Uterus (tissue), 3 donors: ENCODE measurements at regions not wholly inside any gene's neighbourhood (a gene's known extent, or its start where the extent isn't known, plus 50 kb on each side); places are given as distances from the start of the nearest gene placed in this dataset.
"Not testable (repeated sequence)": the region's sequence is repeated elsewhere in the genome, so short reads cannot be mapped to it uniquely, and the experiment has no call there.

Experiments
- DNase-seq, 2 donors: peaks; one replicate each; pipeline ENCODE4 v3.0.0-alpha.2; 2019 to 2020
- H3K27ac ChIP-seq, 2 donors: fragments of 200-600 bp; sonication (generic); 1 replicate in 1 of 2; 2 replicates in 1 of 2; pipeline ENCODE4 v1.5.1; 2016 to 2018
- H3K27me3 ChIP-seq, 2 donors: fragments of 200-600 bp; sonication (generic); one replicate each; pipeline ENCODE4 v1.5.1; 2018 to 2019; ENCODE audit warnings: control low read depth in 1 of 2
- H3K36me3 ChIP-seq, 2 donors: fragments of 200-600 bp; sonication (generic); one replicate each; pipeline ENCODE4 v1.5.1; 2019; ENCODE audit warnings: control low read depth in 1 of 2
- H3K4me1 ChIP-seq, 2 donors: fragments of 200-600 bp; sonication (generic); one replicate each; pipeline ENCODE4 v1.5.1; 2018 to 2019; ENCODE audit warnings: control low read depth in 1 of 2
- H3K4me3 ChIP-seq, 2 donors: fragments of 200-600 bp; sonication (generic); 1 replicate in 1 of 2; 2 replicates in 1 of 2; pipeline ENCODE4 v1.5.1; 2018 to 2019; ENCODE audit warnings: mild to moderate bottlenecking in 1 of 2
- H3K9me3 ChIP-seq, 2 donors: fragments of 200-600 bp; sonication (generic); one replicate each; pipeline ENCODE4 v1.5.1; 2019; ENCODE audit warnings: control low read depth in 1 of 2
- POLR2A ChIP-seq, 2 donors: fragments of 450-650 bp; IDR thresholded peaks; one replicate each; pipeline ENCODE4 v1.6.1; 2016; ENCODE audit warnings: antibody characterized with exemption in 2 of 2, mild to moderate bottlenecking in 1 of 2, moderate library complexity in 1 of 2
- intact Hi-C: fragments of 100-400 bp; cut with DNase I; formaldehyde crosslinking; loops from one replicate; pipeline ENCODE4 v1.15.1; 2023; ENCODE audit warnings: low total_unique reads
- TF ChIP-seq, protein P1 (sequence below), 4 experiments: fragments of 200-600 bp in 2 of 4; fragments of 450-650 bp in 2 of 4; sonication (generic) in 2 of 4; IDR thresholded peaks; one replicate each; pipeline ENCODE4 v1.5.1; 2016 to 2019; ENCODE audit warnings: antibody characterized with exemption in 4 of 4, mild to moderate bottlenecking in 2 of 4, moderate library complexity in 1 of 4
- donor health status: DM: yes; HTN: yes; CAD: no.

DNA sequence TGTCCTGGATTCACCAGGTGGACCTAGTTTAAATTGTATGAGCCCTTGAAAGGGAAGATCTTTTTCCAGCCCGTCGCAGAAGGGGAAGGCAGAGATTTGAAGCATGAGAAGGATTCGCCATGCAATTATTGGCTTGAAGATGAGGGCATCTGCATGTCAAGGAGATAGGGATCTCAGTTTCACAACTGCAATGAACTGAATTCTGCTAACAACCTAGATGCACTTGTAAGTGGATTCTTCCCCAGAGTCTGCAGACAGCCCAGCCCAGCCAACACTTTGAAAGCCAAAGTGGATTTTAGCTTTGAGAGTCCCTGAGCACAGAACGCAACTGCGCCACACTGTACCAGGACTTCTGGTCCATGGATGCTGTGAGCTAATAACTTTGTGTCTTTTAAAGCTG, 286.0 kb downstream of the TSN start:
- Histone ChIP-seq H3K9me3 (no peaks in the 10 kb centered on the region), H3K36me3 (no peaks in the 10 kb centered on the region), H3K27ac (no peak overlapping the region), H3K4me1 (no peaks in the 10 kb centered on the region), H3K27me3 (no peaks in the 10 kb centered on the region), H3K4me3 (no peak overlapping the region)
- no peak for TF ChIP-seq POLR2A (IDR thresholded peaks at IDR 0.05)
- TF ChIP-seq, protein P1, sequence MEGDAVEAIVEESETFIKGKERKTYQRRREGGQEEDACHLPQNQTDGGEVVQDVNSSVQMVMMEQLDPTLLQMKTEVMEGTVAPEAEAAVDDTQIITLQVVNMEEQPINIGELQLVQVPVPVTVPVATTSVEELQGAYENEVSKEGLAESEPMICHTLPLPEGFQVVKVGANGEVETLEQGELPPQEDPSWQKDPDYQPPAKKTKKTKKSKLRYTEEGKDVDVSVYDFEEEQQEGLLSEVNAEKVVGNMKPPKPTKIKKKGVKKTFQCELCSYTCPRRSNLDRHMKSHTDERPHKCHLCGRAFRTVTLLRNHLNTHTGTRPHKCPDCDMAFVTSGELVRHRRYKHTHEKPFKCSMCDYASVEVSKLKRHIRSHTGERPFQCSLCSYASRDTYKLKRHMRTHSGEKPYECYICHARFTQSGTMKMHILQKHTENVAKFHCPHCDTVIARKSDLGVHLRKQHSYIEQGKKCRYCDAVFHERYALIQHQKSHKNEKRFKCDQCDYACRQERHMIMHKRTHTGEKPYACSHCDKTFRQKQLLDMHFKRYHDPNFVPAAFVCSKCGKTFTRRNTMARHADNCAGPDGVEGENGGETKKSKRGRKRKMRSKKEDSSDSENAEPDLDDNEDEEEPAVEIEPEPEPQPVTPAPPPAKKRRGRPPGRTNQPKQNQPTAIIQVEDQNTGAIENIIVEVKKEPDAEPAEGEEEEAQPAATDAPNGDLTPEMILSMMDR (IDR thresholded peaks at IDR 0.05): no peak
- intact Hi-C loops: no loop called here
- no peak for DNase-seq

DNA sequence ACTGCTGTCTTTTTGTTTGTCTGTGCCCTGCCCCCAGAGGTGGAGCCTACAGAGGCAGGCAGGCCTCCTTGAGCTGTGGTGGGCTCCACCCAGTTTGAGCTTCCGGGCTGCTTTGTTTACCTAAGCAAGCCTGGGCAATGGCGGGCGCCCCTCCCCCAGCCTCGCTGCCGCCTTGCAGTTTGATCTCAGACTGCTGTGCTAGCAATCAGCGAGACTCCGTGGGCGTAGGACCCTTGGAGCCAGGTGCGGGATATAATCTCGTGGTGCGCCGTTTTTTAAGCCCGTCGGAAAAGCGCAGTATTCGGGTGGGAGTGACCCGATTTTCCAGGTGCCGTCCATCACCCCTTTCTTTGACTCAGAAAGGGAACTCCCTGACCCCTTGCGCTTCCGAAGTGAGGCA, 296.2 kb downstream of the TSN start:
- H3K27ac ChIP-seq, H3K9me3 ChIP-seq, intact Hi-C loops, H3K4me1 ChIP-seq, H3K4me3 ChIP-seq, H3K27me3 ChIP-seq, H3K36me3 ChIP-seq, DNase-seq: not testable (repeated sequence)

DNA sequence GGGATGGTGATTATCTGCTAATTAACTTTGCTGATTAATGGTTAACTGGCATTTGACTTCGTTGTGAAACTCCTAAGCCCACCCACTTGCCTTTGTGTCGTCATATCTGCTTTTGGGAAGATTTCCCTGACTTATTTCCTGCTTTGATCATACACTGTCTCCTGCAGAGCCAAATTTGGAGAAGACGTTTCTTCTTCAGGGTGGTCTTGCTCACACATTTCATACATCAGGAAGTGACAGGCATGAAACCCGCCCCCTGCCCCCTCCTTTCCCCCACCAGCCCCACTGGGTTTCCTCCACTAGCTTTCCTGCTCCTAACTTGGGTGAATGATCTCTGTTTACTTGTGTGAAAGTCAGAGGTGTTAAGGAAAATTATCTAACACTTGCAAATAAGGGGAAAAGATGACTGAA, 300.1 kb downstream of the TSN start:
- TF ChIP-seq, protein P1 (IDR thresholded peaks at IDR 0.05): no peak
- no peak for TF ChIP-seq POLR2A (IDR thresholded peaks at IDR 0.05)
- H3K27me3 ChIP-seq: no peaks in the 10 kb centered on the region
- no peaks in the 10 kb centered on the region for H3K9me3 ChIP-seq
- no peak overlapping the region for H3K27ac ChIP-seq
- DNase-seq: no peak
- no peak overlapping the region for H3K4me3 ChIP-seq
- H3K4me1 ChIP-seq: no peaks in the 10 kb centered on the region
- H3K36me3 ChIP-seq: no peaks in the 10 kb centered on the region
- intact Hi-C loops: no loop called here

DNA sequence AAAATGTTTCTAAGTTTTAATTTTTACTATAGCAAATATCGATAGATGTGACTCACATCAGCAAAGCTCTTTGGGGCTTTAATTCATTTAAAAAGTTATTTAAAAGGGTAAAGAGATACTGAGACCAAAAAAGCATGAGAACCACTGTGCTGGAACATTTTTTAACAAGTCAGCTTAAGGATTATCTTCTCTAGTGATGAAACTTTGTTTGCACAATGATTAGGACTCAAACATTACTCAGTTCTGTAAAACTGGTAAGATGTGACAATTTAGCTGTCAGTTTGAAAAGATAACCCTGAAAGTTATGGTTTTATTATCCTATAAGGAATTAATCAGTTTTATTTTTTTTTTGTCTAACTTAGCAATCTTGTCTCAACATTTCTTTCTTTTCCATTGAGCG, 301.4 kb downstream of the TSN start:
- no peak for TF ChIP-seq POLR2A (IDR thresholded peaks at IDR 0.05)
- TF ChIP-seq, protein P1 (IDR thresholded peaks at IDR 0.05): no peak
- no peaks in the 10 kb centered on the region for H3K36me3 ChIP-seq

DNA sequence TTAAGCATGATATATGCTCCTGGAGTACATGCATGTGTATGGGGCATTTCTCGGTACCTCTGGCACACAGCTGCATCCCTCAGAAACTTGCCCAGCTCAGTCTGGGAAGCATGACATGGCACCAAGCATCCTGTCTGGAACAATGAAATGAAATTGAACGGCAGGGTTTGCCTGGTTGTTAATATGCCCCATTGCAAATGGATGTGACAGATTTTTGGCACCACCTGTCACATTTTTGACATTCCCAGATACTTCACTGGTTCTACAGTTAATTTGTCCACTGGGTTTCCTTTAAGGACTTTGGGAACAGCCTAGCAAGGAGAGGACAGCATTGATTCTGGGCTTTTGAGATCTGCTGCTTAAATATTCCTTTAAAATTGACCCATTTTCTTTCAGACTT, 305.8 kb downstream of the TSN start:
- Histone ChIP-seq H3K27ac (no peak overlapping the region), H3K36me3 (no peaks in the 10 kb centered on the region), H3K4me3 (no peak overlapping the region), H3K4me1 (no peaks in the 10 kb centered on the region), H3K27me3 (no peaks in the 10 kb centered on the region), H3K9me3 (no peaks in the 10 kb centered on the region)
- no peak for TF ChIP-seq POLR2A (IDR thresholded peaks at IDR 0.05)
- TF ChIP-seq, protein P1 (IDR thresholded peaks at IDR 0.05): no peak
- intact Hi-C loops: no loop called here
- DNase-seq: no peak

More for the DNA sequence above, 301.4 kb downstream of the TSN start:
- H3K27me3 ChIP-seq: no peaks in the 10 kb centered on the region
- intact Hi-C loops: no loop called here
- DNase-seq: no peak
- no peak overlapping the region for H3K4me3 ChIP-seq
- no peaks in the 10 kb centered on the region for H3K9me3 ChIP-seq
- H3K27ac ChIP-seq: no peak overlapping the region
- no peaks in the 10 kb centered on the region for H3K4me1 ChIP-seq

DNA sequence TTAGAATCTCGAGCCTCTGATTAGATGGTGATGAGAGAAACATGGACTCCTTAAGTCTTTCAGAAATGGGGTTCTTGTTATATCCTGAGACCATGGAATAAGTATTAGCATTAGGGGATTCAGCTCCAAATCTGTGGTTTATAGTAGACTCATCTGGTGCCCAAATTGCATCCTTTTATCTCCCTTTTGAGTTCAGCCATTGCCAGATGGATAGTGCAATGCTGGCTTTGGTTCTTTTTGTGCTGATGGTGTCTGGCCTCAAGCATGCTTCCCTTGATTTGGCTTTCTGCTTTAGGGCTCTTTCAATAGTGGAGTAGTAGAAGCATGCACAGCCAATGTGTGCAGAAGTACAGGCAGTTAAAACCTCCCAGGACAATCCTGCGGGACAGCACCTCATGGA, 306.4 kb downstream of the TSN start:
- TF ChIP-seq POLR2A (IDR thresholded peaks at IDR 0.05): no peak
- TF ChIP-seq, protein P1 (IDR thresholded peaks at IDR 0.05): no peak
- H3K36me3 ChIP-seq: no peaks in the 10 kb centered on the region
- H3K9me3 ChIP-seq: no peaks in the 10 kb centered on the region
- H3K27ac ChIP-seq: no peak overlapping the region
- no peak overlapping the region for H3K4me3 ChIP-seq
- H3K4me1 ChIP-seq: no peaks in the 10 kb centered on the region
- DNase-seq: no peak
- no peaks in the 10 kb centered on the region for H3K27me3 ChIP-seq
- intact Hi-C loops: no loop called here
